ENCODE measurements at regions not wholly inside any gene's neighbourhood (a gene's known extent, or its start where the extent isn't known, plus 50 kb on each side); places are given as distances from the start of the nearest gene placed in this dataset.

- TF ChIP-seq CTCF (conservative IDR thresholded peaks at IDR 0.05; ENCODE audit: low read depth, low read length) (no peak), EZH2phosphoT487 (IDR thresholded peaks at IDR 0.05; ENCODE audit: borderline replicate concordance, low read length) (no peak), EZH2 (IDR thresholded peaks at IDR 0.05; ENCODE audit: low read length, unreplicated experiment) (no peak)
Observed at GRCh38 chr9:91087462-91087759, 274.3 kb downstream of the AUH start.

Data from PC-3 (cell line).